Spleen (tissue), 11 donors: ENCODE measurements at regions not wholly inside any gene's neighbourhood (a gene's known extent, or its start where the extent isn't known, plus 50 kb on each side); places are given as distances from the start of the nearest gene placed in this dataset.
A peak's percentile ranks its signal among the peaks of the same experiment; 100 is the strongest.
"Not testable (repeated sequence)": the region's sequence is repeated elsewhere in the genome, so short reads cannot be mapped to it uniquely, and the experiment has no call there.

Source experiments
- DNase-seq: peaks from one replicate; pipeline ENCODE4 v3.0.0-alpha.2; 2020
- H3K27ac ChIP-seq, 8 donors: fragments of 200-600 bp; sonication (generic) in 7 of 8; 1 replicate in 4 of 8; 2 replicates in 4 of 8; pipeline versions ENCODE4 v1.5.0 to v1.8.0; 2016 to 2021; ENCODE audit warnings: inconsistent platforms in 4 of 8, mild to moderate bottlenecking in 4 of 8, moderate library complexity in 1 of 8
- H3K27me3 ChIP-seq, 7 donors: fragments of 200-600 bp; sonication (generic) in 6 of 7; replicated peaks in 1 of 7; 1 replicate in 4 of 7; 2 replicates in 3 of 7; pipeline versions ENCODE4 v1.5.0 to v1.8.0; 2016 to 2021; ENCODE audit warnings: inconsistent platforms in 3 of 7, mild to moderate bottlenecking in 1 of 7
- H3K36me3 ChIP-seq, 6 donors: fragments of 200-600 bp; sonication (generic) in 5 of 6; 1 replicate in 4 of 6; 2 replicates in 2 of 6; pipeline versions ENCODE4 v1.5.0 to v1.8.0; 2016 to 2021; ENCODE audit warnings: inconsistent platforms in 2 of 6
- H3K4me1 ChIP-seq, 6 donors: fragments of 200-600 bp; sonication (generic) in 5 of 6; 1 replicate in 3 of 6; 2 replicates in 3 of 6; pipeline versions ENCODE4 v1.5.0 to v1.8.0; 2016 to 2021; ENCODE audit warnings: inconsistent platforms in 3 of 6
- H3K4me3 ChIP-seq, 8 donors: fragments of 200-600 bp; sonication (generic) in 7 of 8; 1 replicate in 4 of 8; 2 replicates in 4 of 8; pipeline versions ENCODE4 v1.5.0 to v1.8.0; 2016 to 2021; ENCODE audit warnings: inconsistent platforms in 4 of 8, mild to moderate bottlenecking in 4 of 8, moderate library complexity in 2 of 8
- H3K9me3 ChIP-seq, 8 donors: fragments of 200-600 bp; sonication (generic) in 7 of 8; 1 replicate in 4 of 8; 2 replicates in 4 of 8; pipeline versions ENCODE4 v1.5.0 to v1.8.0; 2016 to 2021; ENCODE audit warnings: inconsistent platforms in 4 of 8
- CTCF ChIP-seq, 11 experiments: fragments of 200-600 bp in 7 of 11; fragments of 450-650 bp in 4 of 11; sonication (generic) in 4 of 11; IDR thresholded peaks in 8 of 11; conservative IDR thresholded peaks in 3 of 11; 1 replicate in 7 of 11; 2 replicates in 4 of 11; pipeline versions ENCODE4 v1.4.0 to v1.8.0; 2016 to 2021; ENCODE audit warnings: antibody characterized with exemption in 11 of 11, inconsistent platforms in 4 of 11, mild to moderate bottlenecking in 1 of 11
- POLR2A ChIP-seq, 3 donors: fragments of 450-650 bp; IDR thresholded peaks; one replicate each; pipeline ENCODE4 v1.5.1; 2017; ENCODE audit warnings: antibody characterized with exemption in 3 of 3, mild to moderate bottlenecking in 1 of 3
- POLR2AphosphoS5 ChIP-seq, 3 donors: sonication (generic); formaldehyde crosslinking; IDR thresholded peaks; one replicate each; pipeline ENCODE4 v1.5.1; 2017; ENCODE audit warnings: antibody characterized with exemption in 3 of 3
- WGBS, 5 donors: extraction: QIAGEN DNeasy Blood & Tissue Kit in 3 of 5; methylation state at CpG; one replicate each; pipeline versions ENCODE4 v1.1.5 to v1.1.7; 2013 to 2018; 5-methylcytosine and 5-hydroxymethylcytosine counted together
- intact Hi-C: fragments of 100-400 bp; cut with DNase I; formaldehyde crosslinking; loops from one replicate; pipeline ENCODE4 v1.15.0; 2023; ENCODE audit warnings: low total_unique reads
- donor health status: healthy with polysubstance abuse.
- donor health status: DM: no; HTN: no; CAD: no; lungs with moderate emphysema.
- donor health status: DM: no; HTN: no; CAD: no.
- donor health status: Bipolar disorder and iron deficiency.
- donor health status: healthy.
- donor health status: DM: no; HTN: no; CAD: no.
- donor health status: DM: yes; HTN: yes; CAD: no.

DNA sequence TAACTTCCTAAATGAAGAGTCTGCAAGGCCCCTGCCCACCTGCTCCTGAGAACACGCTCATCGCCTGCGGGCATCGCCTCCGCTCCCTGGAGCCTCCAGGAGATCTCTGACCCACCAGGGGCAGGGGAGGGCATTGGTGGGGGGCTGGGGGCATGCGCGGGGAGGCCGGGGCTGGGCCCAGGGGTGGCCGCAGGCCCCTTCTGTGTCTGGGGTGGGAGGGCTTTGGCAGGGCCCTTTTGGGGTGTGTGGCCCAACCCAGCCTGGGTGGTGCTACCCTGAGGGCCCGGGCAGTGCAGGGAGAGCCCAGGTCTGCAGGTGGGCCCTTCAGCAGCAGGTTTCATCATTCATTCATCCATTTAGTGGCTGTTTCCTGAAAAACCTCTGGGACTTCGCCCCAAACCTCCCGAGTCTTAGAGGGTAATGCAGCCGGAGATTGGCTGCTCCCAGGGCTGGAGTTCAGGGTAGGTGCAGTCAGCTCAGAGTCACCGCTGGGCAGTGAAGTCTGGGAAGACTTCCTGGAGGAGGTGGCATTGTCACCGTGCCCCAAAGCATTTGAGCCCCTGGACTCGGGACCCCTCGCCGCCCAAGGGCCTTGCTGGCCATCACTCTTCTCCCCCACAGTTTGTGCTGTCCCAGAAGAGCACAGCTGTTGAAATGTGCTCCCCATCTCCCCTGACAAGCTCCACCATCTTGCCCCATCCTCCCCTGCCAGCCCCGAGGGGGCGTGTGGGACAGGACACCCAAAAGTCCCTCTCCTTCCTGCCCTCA, 255.1 kb downstream of the PARP8 start:
- intact Hi-C loops, result no loop called here
- 90 to 97% (median 95%) methylated on average over 16 to 20 of the region's 20 CpGs for WGBS, 5 donors
- DNase-seq, result no peak

GRCh38 chr5:50922134-50922941, 255.9 kb downstream of the PARP8 start:
- H3K27ac ChIP-seq, intact Hi-C loops, H3K4me3 ChIP-seq, H3K9me3 ChIP-seq, H3K36me3 ChIP-seq, H3K4me1 ChIP-seq: not testable (repeated sequence)
- peak; percentile 76 for DNase-seq
- 69 to 84% (median 75%) methylated on average over 33 to 37 of the region's 37 CpGs for WGBS, 5 donors
- TF ChIP-seq CTCF (IDR thresholded peaks at IDR 0.05 in 8 of 11, conservative IDR thresholded peaks at IDR 0.05 in 3 of 11), result peak in 7 of 11 experiments; percentile 28 to 67 (median 44)
- H3K27me3 ChIP-seq, result peaks cover 0 to 15% (median 0%) of the 10 kb centered on the region in 7 donors

More for the DNA sequence above, 255.1 kb downstream of the PARP8 start:
- TF ChIP-seq CTCF (IDR thresholded peaks at IDR 0.05 in 8 of 11, conservative IDR thresholded peaks at IDR 0.05 in 3 of 11), result no peak
- H3K9me3 ChIP-seq, result peaks cover 0 to under 1% (median 0%) of the 10 kb centered on the region in 8 donors
- no peak overlapping the region for H3K27ac ChIP-seq
- H3K4me1 ChIP-seq, result no peaks in the 10 kb centered on the region
- H3K27me3 ChIP-seq, result peaks cover 0 to 15% (median 0%) of the 10 kb centered on the region in 7 donors
- H3K36me3 ChIP-seq, result no peaks in the 10 kb centered on the region
- no peak overlapping the region for H3K4me3 ChIP-seq

DNA sequence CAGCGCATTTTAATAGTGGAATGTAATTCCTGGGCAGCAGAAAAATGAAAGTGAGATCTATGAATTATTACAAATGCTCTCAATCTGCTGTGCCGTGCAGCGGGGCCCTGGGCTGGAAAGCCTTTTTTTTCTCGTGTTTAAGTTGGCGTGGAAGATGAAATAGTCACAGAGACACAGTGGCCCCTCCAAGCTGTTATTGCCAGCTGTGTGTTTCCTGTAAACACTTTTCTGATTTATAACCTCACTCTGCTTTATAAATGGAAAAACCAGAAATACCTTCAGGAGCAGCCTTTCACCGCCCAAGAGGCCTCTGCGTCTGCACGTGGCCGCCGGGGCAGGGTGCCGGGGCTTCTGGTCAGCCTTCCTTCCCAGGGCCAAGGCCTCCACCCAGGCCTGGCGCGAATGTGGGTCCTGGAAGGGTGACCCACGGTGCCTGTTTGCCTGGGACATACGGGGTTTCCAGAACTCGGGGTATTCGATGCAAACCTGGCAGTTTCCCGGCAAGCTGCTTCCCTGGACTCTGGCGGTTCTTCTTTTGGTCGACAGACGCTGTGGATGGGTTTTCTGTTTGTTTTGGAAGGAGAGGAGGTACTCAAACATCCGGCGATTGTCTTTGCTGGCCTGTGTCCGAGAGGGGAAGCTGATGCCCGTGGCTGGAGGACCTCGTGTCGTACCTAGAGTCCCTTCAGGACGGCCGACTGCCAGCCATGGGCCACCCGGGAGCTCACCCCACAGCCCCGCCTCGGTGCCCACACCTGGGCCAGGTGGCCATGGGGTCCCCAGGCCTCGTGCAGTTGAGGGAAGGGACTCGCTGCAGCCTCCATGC, 256.7 kb downstream of the PARP8 start:
- 87 to 92% (median 89%) methylated on average over 22 to 34 of the region's 34 CpGs for WGBS, 5 donors
- Histone ChIP-seq H3K4me1 (no peaks in the 10 kb centered on the region), H3K9me3 (no peaks in the 10 kb centered on the region), H3K36me3 (no peaks in the 10 kb centered on the region), H3K27me3 (peaks cover 0 to 15% (median 0%) of the 10 kb centered on the region in 7 donors), H3K27ac (no peak overlapping the region), H3K4me3 (no peak overlapping the region)
- intact Hi-C loops, result no loop called here
- peak; percentile 71 for DNase-seq
- no peak for TF ChIP-seq POLR2A (IDR thresholded peaks at IDR 0.05)
- no peak for TF ChIP-seq CTCF (IDR thresholded peaks at IDR 0.05 in 8 of 11, conservative IDR thresholded peaks at IDR 0.05 in 3 of 11)
- no peak for TF ChIP-seq POLR2AphosphoS5 (IDR thresholded peaks at IDR 0.05)
